ENCODE measurements at regions not wholly inside any gene's neighbourhood (a gene's known extent, or its start where the extent isn't known, plus 50 kb on each side); places are given as distances from the start of the nearest gene placed in this dataset.

DNA sequence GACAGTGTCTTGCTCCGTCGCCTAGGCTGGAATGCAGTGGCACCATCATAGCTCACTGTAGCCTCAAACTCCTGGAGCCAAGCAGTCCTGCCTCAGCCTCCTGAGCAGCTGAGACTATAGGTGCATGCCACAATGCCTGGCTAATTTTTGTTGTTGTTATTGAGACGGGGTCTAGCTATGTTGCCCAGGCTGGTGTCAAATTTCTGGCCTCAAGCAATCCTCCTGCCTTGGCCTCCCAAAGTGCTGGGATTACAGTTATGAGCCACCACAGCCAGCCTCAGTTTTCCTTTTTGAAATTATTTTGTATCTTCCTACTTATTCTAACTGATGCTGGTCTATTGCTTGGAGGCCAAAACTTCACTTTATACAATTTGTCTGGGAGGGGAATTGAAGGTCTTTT, 436.1 kb downstream of the UTRN start (continued):
- TF ChIP-seq, protein P1, sequence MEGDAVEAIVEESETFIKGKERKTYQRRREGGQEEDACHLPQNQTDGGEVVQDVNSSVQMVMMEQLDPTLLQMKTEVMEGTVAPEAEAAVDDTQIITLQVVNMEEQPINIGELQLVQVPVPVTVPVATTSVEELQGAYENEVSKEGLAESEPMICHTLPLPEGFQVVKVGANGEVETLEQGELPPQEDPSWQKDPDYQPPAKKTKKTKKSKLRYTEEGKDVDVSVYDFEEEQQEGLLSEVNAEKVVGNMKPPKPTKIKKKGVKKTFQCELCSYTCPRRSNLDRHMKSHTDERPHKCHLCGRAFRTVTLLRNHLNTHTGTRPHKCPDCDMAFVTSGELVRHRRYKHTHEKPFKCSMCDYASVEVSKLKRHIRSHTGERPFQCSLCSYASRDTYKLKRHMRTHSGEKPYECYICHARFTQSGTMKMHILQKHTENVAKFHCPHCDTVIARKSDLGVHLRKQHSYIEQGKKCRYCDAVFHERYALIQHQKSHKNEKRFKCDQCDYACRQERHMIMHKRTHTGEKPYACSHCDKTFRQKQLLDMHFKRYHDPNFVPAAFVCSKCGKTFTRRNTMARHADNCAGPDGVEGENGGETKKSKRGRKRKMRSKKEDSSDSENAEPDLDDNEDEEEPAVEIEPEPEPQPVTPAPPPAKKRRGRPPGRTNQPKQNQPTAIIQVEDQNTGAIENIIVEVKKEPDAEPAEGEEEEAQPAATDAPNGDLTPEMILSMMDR (conservative IDR thresholded peaks at IDR 0.05; ENCODE audit: low read depth in 2 of 2): no peak
- TF ChIP-seq, protein P2, sequence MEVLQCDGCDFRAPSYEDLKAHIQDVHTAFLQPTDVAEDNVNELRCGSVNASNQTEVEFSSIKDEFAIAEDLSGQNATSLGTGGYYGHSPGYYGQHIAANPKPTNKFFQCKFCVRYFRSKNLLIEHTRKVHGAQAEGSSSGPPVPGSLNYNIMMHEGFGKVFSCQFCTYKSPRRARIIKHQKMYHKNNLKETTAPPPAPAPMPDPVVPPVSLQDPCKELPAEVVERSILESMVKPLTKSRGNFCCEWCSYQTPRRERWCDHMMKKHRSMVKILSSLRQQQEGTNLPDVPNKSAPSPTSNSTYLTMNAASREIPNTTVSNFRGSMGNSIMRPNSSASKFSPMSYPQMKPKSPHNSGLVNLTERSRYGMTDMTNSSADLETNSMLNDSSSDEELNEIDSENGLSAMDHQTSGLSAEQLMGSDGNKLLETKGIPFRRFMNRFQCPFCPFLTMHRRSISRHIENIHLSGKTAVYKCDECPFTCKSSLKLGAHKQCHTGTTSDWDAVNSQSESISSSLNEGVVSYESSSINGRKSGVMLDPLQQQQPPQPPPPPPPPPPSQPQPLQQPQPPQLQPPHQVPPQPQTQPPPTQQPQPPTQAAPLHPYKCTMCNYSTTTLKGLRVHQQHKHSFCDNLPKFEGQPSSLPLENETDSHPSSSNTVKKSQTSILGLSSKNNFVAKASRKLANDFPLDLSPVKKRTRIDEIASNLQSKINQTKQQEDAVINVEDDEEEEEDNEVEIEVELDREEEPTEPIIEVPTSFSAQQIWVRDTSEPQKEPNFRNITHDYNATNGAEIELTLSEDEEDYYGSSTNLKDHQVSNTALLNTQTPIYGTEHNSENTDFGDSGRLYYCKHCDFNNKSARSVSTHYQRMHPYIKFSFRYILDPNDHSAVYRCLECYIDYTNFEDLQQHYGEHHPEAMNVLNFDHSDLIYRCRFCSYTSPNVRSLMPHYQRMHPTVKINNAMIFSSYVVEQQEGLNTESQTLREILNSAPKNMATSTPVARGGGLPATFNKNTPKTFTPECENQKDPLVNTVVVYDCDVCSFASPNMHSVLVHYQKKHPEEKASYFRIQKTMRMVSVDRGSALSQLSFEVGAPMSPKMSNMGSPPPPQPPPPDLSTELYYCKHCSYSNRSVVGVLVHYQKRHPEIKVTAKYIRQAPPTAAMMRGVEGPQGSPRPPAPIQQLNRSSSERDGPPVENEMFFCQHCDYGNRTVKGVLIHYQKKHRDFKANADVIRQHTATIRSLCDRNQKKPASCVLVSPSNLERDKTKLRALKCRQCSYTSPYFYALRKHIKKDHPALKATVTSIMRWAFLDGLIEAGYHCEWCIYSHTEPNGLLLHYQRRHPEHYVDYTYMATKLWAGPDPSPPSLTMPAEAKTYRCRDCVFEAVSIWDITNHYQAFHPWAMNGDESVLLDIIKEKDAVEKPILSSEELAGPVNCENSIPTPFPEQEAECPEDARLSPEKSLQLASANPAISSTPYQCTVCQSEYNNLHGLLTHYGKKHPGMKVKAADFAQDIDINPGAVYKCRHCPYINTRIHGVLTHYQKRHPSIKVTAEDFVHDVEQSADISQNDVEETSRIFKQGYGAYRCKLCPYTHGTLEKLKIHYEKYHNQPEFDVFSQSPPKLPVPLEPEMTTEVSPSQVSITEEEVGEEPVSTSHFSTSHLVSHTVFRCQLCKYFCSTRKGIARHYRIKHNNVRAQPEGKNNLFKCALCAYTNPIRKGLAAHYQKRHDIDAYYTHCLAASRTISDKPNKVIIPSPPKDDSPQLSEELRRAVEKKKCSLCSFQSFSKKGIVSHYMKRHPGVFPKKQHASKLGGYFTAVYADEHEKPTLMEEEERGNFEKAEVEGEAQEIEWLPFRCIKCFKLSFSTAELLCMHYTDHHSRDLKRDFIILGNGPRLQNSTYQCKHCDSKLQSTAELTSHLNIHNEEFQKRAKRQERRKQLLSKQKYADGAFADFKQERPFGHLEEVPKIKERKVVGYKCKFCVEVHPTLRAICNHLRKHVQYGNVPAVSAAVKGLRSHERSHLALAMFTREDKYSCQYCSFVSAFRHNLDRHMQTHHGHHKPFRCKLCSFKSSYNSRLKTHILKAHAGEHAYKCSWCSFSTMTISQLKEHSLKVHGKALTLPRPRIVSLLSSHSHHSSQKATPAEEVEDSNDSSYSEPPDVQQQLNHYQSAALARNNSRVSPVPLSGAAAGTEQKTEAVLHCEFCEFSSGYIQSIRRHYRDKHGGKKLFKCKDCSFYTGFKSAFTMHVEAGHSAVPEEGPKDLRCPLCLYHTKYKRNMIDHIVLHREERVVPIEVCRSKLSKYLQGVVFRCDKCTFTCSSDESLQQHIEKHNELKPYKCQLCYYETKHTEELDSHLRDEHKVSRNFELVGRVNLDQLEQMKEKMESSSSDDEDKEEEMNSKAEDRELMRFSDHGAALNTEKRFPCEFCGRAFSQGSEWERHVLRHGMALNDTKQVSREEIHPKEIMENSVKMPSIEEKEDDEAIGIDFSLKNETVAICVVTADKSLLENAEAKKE (CRISPR knock-in tag; IDR thresholded peaks at IDR 0.05): no peak
- no peak for TF ChIP-seq JUNB (IDR thresholded peaks at IDR 0.05; ENCODE audit: unreplicated experiment)
- TF ChIP-seq, protein P3, sequence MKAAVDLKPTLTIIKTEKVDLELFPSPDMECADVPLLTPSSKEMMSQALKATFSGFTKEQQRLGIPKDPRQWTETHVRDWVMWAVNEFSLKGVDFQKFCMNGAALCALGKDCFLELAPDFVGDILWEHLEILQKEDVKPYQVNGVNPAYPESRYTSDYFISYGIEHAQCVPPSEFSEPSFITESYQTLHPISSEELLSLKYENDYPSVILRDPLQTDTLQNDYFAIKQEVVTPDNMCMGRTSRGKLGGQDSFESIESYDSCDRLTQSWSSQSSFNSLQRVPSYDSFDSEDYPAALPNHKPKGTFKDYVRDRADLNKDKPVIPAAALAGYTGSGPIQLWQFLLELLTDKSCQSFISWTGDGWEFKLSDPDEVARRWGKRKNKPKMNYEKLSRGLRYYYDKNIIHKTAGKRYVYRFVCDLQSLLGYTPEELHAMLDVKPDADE (IDR thresholded peaks at IDR 0.05): no peak

DNA sequence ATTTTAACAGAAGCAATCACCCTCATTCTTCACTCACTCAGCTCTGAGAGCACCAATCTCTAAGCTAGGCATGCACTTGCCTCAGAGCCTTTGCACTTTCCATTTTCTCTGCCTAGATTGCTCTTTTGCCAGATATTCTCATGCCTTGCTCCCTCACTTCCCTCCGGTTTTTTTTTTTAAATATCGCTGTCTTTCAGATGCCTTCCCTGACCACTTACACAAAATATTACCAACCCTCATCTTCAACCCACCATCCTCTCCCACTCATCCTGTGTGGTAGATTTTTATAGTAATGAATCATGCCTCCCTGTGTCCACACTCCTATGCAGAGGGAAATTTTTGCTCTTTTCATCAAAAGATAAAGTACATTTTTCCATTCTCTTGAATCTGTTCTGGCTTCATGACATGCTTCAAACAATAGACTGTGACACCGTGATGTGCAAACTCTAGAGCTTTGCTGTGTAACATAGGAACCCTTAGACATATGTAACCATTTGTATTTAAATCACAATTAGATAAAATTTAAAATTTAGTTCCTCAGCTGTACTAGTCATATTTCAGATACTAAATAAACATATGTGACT, 437.1 kb downstream of the UTRN start:
- no peak for ATAC-seq
- no peak for DNase-seq (ENCODE audit: low spot score)
- H3K27ac Mint-ChIP-seq: no peak overlapping the region
- TF ChIP-seq ZNF114 (CRISPR knock-in tag; IDR thresholded peaks at IDR 0.05): no peak
- no peak for TF ChIP-seq EZH2 (IDR thresholded peaks at IDR 0.05; ENCODE audit: low read depth, unreplicated experiment)
- TF ChIP-seq ZNF331 (CRISPR knock-in tag; IDR thresholded peaks at IDR 0.05; ENCODE audit: low read depth): no peak
- no peak for TF ChIP-seq POLR2AphosphoS5 (IDR thresholded peaks at IDR 0.05; ENCODE audit: low read depth)
- TF ChIP-seq, protein P3 (IDR thresholded peaks at IDR 0.05): no peak
- no peak for TF ChIP-seq NANOG (IDR thresholded peaks at IDR 0.05; ENCODE audit: borderline replicate concordance)
- TF ChIP-seq EZH2phosphoT487 (IDR thresholded peaks at IDR 0.05; ENCODE audit: unreplicated experiment): no peak
- no peak for TF ChIP-seq CREB1 (CRISPR knock-in tag; IDR thresholded peaks at IDR 0.05; ENCODE audit: low read depth)
- TF ChIP-seq, protein P1 (conservative IDR thresholded peaks at IDR 0.05; ENCODE audit: low read depth in 2 of 2): no peak
- TF ChIP-seq STAT1 (IDR thresholded peaks at IDR 0.05; ENCODE audit: unreplicated experiment): no peak
- no peak for TF ChIP-seq JUNB (IDR thresholded peaks at IDR 0.05; ENCODE audit: unreplicated experiment)

More for the DNA sequence above, 437.1 kb downstream of the UTRN start:
- Histone ChIP-seq H3K79me2 (replicated peaks; ENCODE audit: insufficient read depth) (no peaks in the 10 kb centered on the region), H3K27ac (ENCODE audit: low read depth) (no peak overlapping the region; the same call in 1 of the 2 replicates), H2AFZ (no peak overlapping the region), H3K9me2 (ENCODE audit: insufficient read depth) (no peaks in the 10 kb centered on the region; the same call in 1 of the 2 replicates), H3F3A (replicated peaks; ENCODE audit: low read depth) (no peaks in the 10 kb centered on the region), H3K4me3 (no peak overlapping the region), H3K4me1 (ENCODE audit: insufficient read depth) (peaks cover 14% of the 10 kb centered on the region), H3K4me2 (no peak overlapping the region), H3K36me3 (ENCODE audit: insufficient read depth) (no peaks in the 10 kb centered on the region), H4K20me1 (replicated peaks; ENCODE audit: insufficient read depth) (no peaks in the 10 kb centered on the region), H3K27me3 (ENCODE audit: insufficient read depth) (no peaks in the 10 kb centered on the region)
- no peaks in the 10 kb centered on the region; the same call in 2 of the 3 replicates for H3K9me3 Mint-ChIP-seq
- no peak overlapping the region for H3K4me3 Mint-ChIP-seq
- H3K36me3 Mint-ChIP-seq (ENCODE audit: low read depth): peaks cover 2% of the 10 kb centered on the region; the same call in 1 of the 3 replicates
- peaks cover 2% of the 10 kb centered on the region for H3K27me3 Mint-ChIP-seq (ENCODE audit: insufficient read depth, low read depth, poor library complexity)
- H3K4me1 Mint-ChIP-seq: peaks cover 12% of the 10 kb centered on the region

Data from GM23338 (cell line).